Sigmoid colon (tissue), 6 donors: ENCODE measurements at regions not wholly inside any gene's neighbourhood (a gene's known extent, or its start where the extent isn't known, plus 50 kb on each side); places are given as distances from the start of the nearest gene placed in this dataset.

Experiments used
- DNase-seq: peaks from one replicate; pipeline ENCODE4 v3.0.0-alpha.2; 2019
- H3K27ac ChIP-seq, 4 donors: fragments of 200-600 bp; sonication (generic); one replicate each; pipeline ENCODE4 v1.5.1; 2016 to 2019; ENCODE audit warnings: mild to moderate bottlenecking in 1 of 4
- H3K27me3 ChIP-seq, 3 donors: fragments of 200-600 bp; sonication (generic); one replicate each; pipeline ENCODE4 v1.5.1; 2019; ENCODE audit warnings: mild to moderate bottlenecking in 1 of 3
- H3K36me3 ChIP-seq, 4 donors: fragments of 200-600 bp; sonication (generic); one replicate each; pipeline ENCODE4 v1.5.1; 2016 to 2019
- H3K4me1 ChIP-seq, 4 donors: fragments of 200-600 bp; sonication (generic); one replicate each; pipeline ENCODE4 v1.5.1; 2017 to 2019
- H3K4me3 ChIP-seq, 4 donors: fragments of 200-600 bp; sonication (generic); one replicate each; pipeline ENCODE4 v1.5.1; 2017 to 2019; ENCODE audit warnings: mild to moderate bottlenecking in 2 of 4, moderate library complexity in 1 of 4
- H3K9me3 ChIP-seq, 4 donors: fragments of 200-600 bp in 3 of 4; sonication (generic) in 3 of 4; one replicate each; pipeline versions ENCODE4 v1.5.1 to v1.6.1; 2013 to 2019
- EP300 ChIP-seq, 4 donors: sonication (generic); formaldehyde crosslinking; IDR thresholded peaks; one replicate each; pipeline ENCODE4 v1.6.1; 2017; ENCODE audit warnings: antibody characterized with exemption in 4 of 4
- POLR2A ChIP-seq, 2 donors: fragments of 450-650 bp; IDR thresholded peaks; one replicate each; pipeline ENCODE4 v1.6.1; 2016; ENCODE audit warnings: antibody characterized with exemption in 2 of 2, mild to moderate bottlenecking in 2 of 2, moderate library complexity in 2 of 2
- POLR2AphosphoS5 ChIP-seq, 4 donors: sonication (generic); formaldehyde crosslinking; IDR thresholded peaks; one replicate each; pipeline ENCODE4 v1.6.1; 2017; ENCODE audit warnings: antibody characterized with exemption in 4 of 4
- WGBS, 2 donors: extraction: QIAGEN DNeasy Blood & Tissue Kit; methylation state at CpG; one replicate each; pipeline ENCODE4 v1.1.7; 2013; 5-methylcytosine and 5-hydroxymethylcytosine counted together
- intact Hi-C: fragments of 100-400 bp; cut with DNase I; formaldehyde crosslinking; loops from one replicate; pipeline ENCODE4 v1.15.1; 2023
- TF ChIP-seq, protein P1 (sequence below), 4 experiments: fragments of 450-650 bp in 3 of 4; fragments of 200-600 bp in 1 of 4; IDR thresholded peaks; one replicate each; pipeline ENCODE4 v1.5.1; 2016 to 2019; ENCODE audit warnings: antibody characterized with exemption in 4 of 4, mild to moderate bottlenecking in 3 of 4, moderate library complexity in 2 of 4
- donor health status: healthy with polysubstance abuse.
- donor health status: healthy.

DNA sequence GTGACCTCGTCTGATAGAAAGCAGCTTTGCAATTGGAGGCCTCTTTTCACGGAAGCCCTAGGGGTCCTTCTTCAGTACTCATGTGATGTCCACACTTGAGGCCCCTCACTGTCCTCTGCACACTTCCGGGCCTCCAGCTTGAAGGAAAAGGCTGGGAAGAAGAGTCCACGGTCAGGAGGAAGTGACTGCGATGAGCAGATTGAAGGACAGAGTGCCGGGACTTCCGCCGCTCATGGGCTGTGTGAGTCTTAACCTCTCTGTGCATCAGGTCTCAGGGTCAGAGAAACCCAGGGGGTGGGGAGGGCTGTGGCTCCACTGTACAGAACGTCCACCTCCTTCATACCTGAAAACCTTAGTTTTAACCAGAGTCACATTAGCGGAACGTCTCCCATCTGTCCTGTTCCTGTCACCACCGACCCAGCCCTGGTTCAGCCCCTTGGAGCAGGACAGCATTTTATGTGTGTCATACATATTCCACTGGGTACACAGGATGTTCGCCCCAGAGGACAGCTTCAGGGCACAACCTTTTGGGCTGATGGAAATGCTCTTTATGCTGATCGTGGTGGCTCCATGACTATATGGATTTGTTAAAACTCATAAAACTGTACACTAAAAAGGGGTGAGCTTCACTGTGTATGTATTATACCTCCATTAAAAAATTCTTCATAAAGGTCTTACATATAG is 51.0 kb upstream of the SORCS2 start:
- no peak for TF ChIP-seq POLR2A (IDR thresholded peaks at IDR 0.05)
- no peak for TF ChIP-seq POLR2AphosphoS5 (IDR thresholded peaks at IDR 0.05)
- TF ChIP-seq, protein P1, sequence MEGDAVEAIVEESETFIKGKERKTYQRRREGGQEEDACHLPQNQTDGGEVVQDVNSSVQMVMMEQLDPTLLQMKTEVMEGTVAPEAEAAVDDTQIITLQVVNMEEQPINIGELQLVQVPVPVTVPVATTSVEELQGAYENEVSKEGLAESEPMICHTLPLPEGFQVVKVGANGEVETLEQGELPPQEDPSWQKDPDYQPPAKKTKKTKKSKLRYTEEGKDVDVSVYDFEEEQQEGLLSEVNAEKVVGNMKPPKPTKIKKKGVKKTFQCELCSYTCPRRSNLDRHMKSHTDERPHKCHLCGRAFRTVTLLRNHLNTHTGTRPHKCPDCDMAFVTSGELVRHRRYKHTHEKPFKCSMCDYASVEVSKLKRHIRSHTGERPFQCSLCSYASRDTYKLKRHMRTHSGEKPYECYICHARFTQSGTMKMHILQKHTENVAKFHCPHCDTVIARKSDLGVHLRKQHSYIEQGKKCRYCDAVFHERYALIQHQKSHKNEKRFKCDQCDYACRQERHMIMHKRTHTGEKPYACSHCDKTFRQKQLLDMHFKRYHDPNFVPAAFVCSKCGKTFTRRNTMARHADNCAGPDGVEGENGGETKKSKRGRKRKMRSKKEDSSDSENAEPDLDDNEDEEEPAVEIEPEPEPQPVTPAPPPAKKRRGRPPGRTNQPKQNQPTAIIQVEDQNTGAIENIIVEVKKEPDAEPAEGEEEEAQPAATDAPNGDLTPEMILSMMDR (IDR thresholded peaks at IDR 0.05): no peak
- TF ChIP-seq EP300 (IDR thresholded peaks at IDR 0.05): no peak
- Histone ChIP-seq H3K36me3 (no peaks in the 10 kb centered on the region), H3K27ac (no peak overlapping the region), H3K4me3 (no peak overlapping the region), H3K27me3 (no peaks in the 10 kb centered on the region), H3K9me3 (no peaks in the 10 kb centered on the region), H3K4me1 (no peaks in the 10 kb centered on the region)
- DNase-seq: no peak
- intact Hi-C loops: no loop called here
- 81% methylated on average over 14 of the region's 14 CpGs for WGBS, 2 donors

DNA sequence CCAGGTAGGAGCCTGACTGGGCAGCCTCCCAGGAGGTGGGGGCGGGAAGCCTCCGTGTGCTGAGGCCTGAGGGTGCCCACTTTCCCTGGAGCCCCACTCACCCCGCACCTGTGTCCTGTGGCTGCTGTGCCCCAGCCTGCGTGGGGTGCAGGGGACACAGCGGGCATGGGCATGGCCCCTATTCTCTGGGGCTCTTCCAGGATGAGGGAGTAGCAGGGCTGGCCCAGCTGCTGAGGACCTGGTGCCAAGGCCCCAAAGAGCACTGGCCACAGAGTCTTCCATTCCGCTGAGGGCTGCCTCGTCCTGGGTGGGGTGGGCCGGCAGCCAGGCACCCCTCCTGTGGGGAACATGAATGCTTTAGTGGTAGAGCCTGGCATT is 51.7 kb upstream of the SORCS2 start:
- DNase-seq: no peak
- no peak for TF ChIP-seq EP300 (IDR thresholded peaks at IDR 0.05)
- TF ChIP-seq, protein P1 (IDR thresholded peaks at IDR 0.05): no peak
- no peak for TF ChIP-seq POLR2AphosphoS5 (IDR thresholded peaks at IDR 0.05)
- intact Hi-C loops: no loop called here
- H3K36me3 ChIP-seq: no peaks in the 10 kb centered on the region
- 91% methylated on average over 8 of the region's 8 CpGs for WGBS, 2 donors
- no peak overlapping the region for H3K4me3 ChIP-seq
- no peaks in the 10 kb centered on the region for H3K27me3 ChIP-seq
- H3K4me1 ChIP-seq: no peaks in the 10 kb centered on the region
- H3K9me3 ChIP-seq: no peaks in the 10 kb centered on the region
- H3K27ac ChIP-seq: no peak overlapping the region

DNA sequence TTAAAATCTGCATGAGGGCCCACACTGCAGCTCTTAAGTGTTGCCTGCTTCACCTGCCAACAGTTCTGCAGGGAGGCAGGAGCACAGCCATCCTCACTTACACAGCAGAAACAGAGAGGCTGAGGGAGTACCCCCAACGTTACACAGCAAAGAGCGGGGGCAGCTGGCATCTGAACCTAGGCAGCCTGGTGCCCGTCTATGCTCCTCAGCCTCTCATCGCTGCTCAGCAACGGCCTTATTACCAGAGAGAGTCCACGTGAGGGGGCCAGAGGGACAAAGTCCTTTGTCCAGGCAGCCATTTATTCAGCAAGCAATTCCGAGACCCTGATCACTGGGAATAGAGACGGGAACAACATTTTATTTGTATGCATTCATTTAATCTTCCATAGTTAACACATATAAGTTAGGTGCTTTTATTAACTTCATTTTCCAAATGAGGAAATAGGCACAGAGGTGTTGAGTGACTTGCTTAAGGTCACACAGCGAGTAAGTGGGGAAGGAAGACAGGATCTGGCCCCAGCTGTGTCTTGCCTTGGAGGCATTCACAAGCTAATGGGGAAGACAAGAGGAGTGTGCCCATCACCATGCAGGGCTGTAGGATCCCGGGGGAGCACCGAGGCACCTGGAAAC is 52.2 kb upstream of the SORCS2 start:
- intact Hi-C loops: no loop called here
- Histone ChIP-seq H3K9me3 (no peaks in the 10 kb centered on the region), H3K36me3 (no peaks in the 10 kb centered on the region), H3K4me3 (no peak overlapping the region), H3K27me3 (no peaks in the 10 kb centered on the region), H3K4me1 (no peaks in the 10 kb centered on the region), H3K27ac (no peak overlapping the region)
- WGBS, 2 donors: 67 to 82% methylated on average over 11 of the region's 11 CpGs
- TF ChIP-seq, protein P1 (IDR thresholded peaks at IDR 0.05): no peak
- TF ChIP-seq POLR2AphosphoS5 (IDR thresholded peaks at IDR 0.05) (no peak), POLR2A (IDR thresholded peaks at IDR 0.05) (no peak), EP300 (IDR thresholded peaks at IDR 0.05) (no peak)
- no peak for DNase-seq

DNA sequence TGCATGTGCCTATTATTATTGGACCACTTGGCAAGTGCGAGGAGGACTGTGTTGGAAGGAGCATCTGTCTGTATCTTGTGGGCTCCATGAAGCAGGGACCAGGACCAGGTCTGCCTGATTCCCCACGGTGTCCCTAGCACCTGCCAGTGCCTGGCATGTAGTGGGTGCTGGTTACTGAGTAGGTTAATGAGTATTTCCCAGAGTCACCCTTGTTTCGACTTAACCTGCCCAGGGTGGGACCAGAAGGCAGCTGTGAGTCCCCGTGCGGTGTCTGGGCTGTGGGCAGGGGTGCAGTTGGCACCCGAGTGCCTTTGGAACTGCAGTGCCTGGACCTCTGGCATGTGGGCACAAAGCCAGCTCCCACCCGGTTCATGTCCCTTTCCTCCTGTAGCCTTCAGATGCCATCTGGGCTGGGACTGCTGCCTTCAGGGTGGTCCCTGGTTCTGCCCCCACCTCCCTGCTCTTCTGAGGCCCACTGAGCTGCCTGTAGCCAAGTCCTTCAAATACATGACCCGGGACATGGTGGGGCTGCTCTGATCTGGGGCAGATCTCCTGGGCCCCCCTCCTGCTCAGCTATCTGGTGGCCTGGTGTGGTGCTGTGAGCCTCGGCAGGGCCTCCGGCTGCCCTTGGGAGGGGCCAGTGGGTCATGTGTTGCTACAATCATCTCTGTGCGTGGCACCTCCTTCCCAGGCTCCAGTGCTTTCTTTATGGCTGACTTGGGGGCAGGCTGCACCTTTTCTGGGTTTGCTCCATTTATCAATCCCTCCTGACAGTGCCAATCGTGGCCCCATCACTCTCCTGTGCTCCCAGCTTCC is 53.0 kb upstream of the SORCS2 start:
- Histone ChIP-seq H3K9me3 (no peaks in the 10 kb centered on the region), H3K27me3 (no peaks in the 10 kb centered on the region), H3K27ac (no peak overlapping the region), H3K4me1 (peaks cover 0 to 7% (median 0%) of the 10 kb centered on the region in 4 donors), H3K36me3 (no peaks in the 10 kb centered on the region), H3K4me3 (no peak overlapping the region)
- no peak for DNase-seq
- TF ChIP-seq EP300 (IDR thresholded peaks at IDR 0.05): no peak
- TF ChIP-seq, protein P1 (IDR thresholded peaks at IDR 0.05): no peak
- intact Hi-C loops: no loop called here
- 53 to 68% methylated on average over 12 of the region's 12 CpGs for WGBS, 2 donors
